Stimulated activated CD8-positive, alpha-beta memory T cell treated with anti-CD3 and anti-CD28 coated beads, Interleukin-7, amount 100 ng/mL, for 4 hours (primary cell): ENCODE measurements at regions not wholly inside any gene's neighbourhood (a gene's known extent, or its start where the extent isn't known, plus 50 kb on each side); places are given as distances from the start of the nearest gene placed in this dataset.
"Not testable (repeated sequence)": the region's sequence is repeated elsewhere in the genome, so short reads cannot be mapped to it uniquely, and the experiment has no call there.

Source experiments
- DNase-seq, 2 donors: peaks; one replicate each; pipeline ENCODE4 v3.0.0-alpha.2; 2020; ENCODE audit warnings: low read depth in 2 of 2

DNA sequence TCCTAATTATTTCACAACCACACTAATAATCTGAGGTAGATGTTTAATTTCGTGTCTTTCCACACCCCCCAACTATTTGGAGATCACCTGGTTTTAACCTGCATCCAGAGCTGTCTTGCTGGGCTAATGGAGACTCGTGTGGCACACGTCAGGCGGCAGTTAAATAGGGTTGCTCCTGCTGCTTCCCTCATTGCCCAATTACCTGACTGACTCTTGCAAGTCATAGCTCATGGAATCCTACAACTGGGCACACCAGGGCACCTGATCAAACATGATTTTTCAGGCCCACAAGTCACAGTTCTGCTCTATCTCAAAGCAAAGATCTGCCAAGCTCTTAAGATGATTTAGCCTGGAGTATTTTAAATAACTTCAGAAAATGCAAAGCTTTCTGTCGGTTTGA, 1430.4 kb upstream of the ACVR2A start:
- no peak for DNase-seq

GRCh38 chr2:146413086-146413610, 1431.7 kb upstream of the ACVR2A start:
- DNase-seq = no peak

DNA sequence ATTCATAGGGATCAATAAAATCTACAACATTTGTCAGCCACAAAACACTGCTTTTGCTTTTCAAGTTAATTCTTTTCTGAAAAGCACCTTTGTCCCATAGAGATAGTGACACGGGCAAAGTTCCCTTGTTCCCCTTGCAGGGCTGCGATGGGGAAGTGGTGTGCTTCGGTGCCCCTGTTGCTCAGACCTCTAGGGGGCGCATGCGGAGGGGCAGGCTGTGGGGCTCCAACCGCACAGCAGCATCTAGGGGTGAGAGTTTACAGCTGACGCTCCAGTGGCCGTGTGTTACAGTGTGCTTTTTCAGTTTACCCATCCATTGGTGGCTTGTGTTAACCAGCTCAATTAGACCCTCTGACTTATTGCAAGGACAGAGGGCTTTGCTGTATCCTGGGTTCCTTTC, 1432.2 kb upstream of the ACVR2A start:
- DNase-seq = no peak

DNA sequence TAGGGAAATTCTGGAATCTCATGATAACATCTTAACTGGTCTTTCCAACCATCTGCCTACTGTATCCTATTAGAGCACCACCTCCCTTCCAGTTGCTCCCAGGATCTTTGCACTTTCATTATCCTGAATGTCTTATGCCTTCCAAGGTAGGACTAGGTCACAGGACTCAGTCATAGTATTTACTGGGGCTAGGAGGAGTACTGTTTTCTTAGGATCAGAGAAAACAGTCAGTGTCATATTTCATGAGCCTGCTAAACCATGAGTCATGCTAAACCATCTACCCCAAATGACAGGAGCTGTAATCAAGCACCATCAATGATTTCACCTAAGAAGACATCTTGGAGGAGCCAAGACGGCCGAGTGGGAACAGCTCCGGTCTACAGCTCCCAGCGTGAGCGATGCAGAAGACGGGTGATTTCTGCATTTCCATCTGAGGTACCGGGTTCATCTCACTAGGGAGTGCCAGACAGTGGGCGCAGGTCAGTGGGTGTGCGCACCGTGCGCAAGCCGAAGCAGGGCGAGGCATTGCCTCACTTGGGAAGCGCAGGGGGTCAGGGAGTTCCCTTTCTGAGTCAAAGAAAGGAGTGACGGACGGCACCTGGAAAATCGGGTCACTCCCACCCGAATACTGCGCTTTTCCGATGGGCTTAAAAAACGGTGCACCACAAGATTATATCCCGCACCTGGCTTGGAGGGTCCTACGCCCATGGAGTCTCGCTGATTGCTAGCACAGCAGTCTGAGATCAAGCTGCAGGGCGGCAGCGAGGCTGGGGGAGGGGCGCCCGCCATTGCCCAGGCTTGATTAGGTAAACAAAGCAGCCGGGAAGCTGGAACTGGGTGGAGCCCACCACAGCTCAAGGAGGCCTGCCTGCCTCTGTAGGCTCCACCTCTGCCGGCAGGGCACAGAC, 1439.2 kb upstream of the ACVR2A start:
- DNase-seq = not testable (repeated sequence)

DNA sequence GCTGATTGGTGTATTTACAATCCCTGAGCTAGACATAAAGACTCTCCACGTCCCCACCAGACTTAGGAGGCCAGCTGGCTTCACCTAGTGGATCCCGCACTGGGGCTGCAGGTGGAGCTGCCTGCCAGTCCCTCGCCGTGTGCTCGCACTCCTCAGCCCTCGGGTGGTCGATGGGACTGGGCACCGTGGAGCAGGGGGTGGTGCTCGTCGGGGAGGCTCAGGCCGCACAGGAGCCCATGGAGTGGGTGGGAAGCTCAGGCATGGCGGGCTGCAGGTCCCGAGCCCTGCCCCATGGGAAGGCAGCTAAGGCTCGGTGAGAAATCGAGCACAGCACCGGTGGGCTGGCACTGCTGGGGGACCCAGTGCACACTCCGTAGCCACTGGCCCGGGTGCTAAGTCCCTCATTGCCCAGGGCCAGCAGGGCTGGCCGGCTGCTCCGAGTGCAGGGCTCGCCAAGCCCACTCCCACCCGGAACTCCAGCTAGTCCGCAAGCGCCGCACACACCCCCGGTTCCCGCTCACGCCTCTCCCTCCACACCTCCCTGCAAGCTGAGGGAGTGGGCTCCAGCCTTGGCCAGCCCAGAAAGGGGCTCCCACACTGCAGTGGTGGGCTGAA, 1441.2 kb upstream of the ACVR2A start:
- not testable (repeated sequence) for DNase-seq

- no peak for DNase-seq
Measured at GRCh38 chr2:146392631-146393030, 1452.2 kb upstream of the ACVR2A start.

- no peak for DNase-seq
Measured at GRCh38 chr2:146392186-146392585, 1452.6 kb upstream of the ACVR2A start.

DNA sequence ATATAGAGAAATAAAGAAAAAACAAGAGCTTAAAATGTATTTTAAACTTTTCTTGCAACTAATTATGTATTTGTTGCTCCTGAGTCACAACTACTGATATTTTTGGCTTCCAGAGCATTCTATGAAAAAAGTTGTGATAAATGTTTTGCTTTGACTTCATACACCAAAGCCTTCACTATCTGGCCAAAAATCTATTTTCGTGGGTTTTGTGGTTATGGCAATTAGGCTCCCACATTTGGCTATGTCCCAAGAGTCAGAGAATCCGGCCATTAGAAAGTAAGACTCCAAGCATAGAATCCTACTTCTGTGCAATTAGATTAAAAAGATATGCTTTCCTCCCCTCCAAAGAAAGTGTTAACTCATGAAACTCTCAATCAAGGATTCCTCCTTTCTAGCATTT, 1456.1 kb upstream of the ACVR2A start:
- DNase-seq = no peak

DNA sequence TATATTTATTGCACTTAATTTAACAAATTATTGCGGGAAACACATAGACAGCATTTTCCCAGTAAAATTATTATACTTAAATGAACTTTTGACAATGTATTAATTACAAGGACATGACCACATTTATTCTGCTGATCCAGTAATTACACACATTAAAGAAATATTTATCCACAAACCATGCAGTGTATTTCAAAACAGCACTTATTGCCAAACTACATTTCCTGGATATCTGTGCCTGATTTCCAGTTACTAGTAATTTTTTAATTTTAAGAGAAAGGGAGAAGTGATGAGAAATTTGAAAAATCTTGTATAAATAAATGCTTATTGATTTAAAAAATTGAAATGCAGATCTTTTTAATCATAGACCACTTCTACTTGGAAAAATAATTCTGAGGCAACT, 1458.7 kb upstream of the ACVR2A start:
- no peak for DNase-seq

DNA sequence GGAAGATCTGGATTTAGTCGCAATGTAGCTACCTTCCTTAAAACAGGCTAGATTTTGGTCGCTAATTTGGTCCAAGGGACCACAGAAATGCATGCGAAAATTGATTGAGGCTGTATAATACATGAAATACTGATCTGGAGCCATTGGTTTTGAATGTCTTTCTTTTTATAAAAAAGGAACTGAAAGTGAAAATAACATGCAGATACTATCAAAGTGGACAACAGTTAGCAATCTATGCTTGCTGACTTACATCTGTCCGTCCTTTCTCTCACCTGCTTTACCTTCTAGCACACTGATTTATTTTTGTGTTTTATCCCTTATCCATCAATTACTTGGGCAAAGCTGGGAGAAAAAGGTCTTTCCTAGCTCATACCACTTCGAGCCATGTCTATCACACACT, 1459.8 kb upstream of the ACVR2A start:
- DNase-seq = no peak

DNA sequence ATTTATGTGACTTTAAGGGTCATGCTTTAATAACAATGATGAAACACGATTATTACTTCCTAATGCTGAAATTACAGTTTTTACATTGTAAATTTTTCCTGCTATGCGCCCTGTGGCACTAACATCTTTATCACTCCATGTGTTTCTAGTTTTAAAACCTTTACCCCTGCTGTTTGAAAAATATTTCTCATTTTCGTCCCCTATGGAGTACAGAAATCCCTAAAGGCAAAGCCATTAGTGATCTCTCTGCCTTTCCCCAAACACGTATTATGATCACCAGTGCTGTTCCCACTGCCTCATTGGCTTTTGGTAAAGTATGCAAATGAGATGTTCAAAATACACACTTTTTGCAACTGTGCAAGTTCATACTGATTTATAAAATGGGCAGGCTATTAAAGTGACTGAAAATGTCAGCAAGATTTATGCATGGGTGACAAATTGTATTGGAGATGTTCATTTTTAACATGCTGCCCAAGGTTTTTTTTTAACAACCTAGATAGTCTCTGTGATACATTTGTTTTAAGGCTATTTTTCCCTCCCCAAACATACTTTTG, 1468.2 kb upstream of the ACVR2A start:
- no peak for DNase-seq

GRCh38 chr2:146374505-146374904, 1470.3 kb upstream of the ACVR2A start:
- DNase-seq = no peak

DNA sequence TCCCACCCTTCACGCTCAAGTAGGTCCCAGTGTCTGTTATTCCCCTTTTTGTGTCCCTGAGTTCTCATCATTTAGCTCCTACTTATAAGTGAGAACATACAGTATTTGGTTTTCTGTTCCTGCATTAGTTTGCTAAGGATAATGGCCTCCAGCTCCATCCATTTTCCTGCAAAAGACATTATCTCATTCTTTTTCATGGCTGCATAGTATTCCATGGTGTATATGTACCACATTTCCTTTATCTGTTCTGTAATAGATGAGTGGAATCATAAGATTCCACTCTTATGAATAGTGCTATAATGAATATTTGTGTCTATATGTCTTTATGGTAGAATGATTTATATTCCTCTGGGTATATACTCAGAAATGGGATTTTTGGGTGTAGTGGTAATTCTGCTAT, 1473.5 kb upstream of the ACVR2A start:
- not testable (repeated sequence) for DNase-seq

DNA sequence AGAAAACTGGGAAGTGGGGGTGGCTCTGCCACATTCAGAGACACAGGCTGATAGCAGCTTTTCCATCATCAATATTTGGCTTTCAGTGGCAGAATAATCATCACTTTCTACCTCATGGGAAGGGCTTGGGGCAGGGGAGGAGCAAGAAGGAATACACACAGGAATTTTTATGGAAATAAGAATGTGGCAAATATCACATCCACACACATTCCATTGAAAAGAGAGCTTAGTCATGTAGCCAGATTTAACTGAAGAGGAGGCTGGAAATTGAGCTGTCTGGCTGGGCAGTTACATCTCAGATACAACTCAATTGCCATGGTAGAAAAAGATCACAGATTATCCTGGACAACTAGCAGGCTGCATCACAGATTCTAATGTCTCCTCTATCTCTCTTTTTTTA, 1474.0 kb upstream of the ACVR2A start:
- no peak for DNase-seq

- no peak for DNase-seq
Measured at GRCh38 chr2:146366276-146366675, 1478.6 kb upstream of the ACVR2A start.

DNA sequence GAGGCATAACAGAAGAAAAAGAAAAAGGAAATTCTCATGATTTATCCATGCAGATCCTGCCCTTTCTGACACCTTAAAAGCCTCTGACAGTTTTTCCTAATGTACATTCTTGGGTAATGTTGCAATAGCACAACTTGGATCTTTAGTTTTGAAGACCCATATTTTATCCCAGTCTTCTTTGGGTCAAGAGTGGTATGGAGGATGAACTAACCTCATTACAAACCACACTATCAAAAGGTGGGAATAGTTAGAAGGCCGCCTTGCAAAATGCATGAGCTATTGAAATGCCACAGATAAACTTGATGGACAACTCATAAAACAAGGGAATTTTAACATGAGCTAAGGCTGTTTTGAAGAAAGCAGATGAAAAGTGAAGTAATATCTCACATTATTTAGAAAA, 1479.8 kb upstream of the ACVR2A start:
- DNase-seq = no peak

GRCh38 chr2:146363731-146364130, 1481.1 kb upstream of the ACVR2A start:
- DNase-seq = no peak

- no peak for DNase-seq
Measured at GRCh38 chr2:146351689-146352088, 1493.1 kb upstream of the ACVR2A start.

DNA sequence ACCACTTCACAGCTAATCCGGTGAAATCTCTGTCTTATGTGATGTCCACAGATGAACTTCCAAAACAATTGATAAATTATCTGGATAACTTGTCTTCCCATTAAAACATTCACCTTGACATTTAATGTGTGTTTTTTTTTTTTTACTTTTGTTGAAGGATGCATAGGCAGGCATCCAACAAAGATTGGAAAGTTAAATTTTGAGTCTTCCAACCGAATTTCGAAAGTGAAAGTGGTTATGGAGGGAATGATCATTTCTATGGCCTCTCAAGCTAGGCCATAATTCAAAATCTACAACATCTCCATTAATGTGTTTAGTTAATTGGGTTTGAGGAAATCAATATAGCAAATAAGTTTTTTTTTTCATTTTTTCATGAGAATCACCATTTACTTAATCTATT, 1495.5 kb upstream of the ACVR2A start:
- DNase-seq = no peak

GRCh38 chr2:146324951-146325350, 1519.9 kb upstream of the ACVR2A start:
- DNase-seq = no peak

- DNase-seq = no peak
Measured at GRCh38 chr2:146323564-146323963, 1521.3 kb upstream of the ACVR2A start.

- no peak for DNase-seq
Measured at GRCh38 chr2:146321175-146321574, 1523.7 kb upstream of the ACVR2A start.

DNA sequence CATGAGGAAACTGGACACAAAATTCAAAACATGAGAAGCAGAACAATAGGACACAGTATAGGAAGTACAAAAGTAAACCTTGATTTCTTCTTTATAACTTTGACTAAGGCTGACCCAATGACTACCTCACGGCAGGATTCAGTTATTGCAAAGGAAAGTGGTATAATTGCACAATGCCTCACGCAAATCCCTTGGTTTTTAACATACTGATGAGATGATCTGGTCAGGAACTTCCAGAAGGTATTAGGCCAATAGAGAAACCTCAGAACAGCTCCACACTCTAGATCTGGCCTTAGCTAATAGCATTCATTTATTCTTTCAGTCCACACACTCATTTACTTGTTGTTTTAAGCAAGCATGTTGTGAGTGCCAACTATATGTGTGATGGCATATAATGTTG, 1526.9 kb upstream of the ACVR2A start:
- no peak for DNase-seq
